ENCODE measurements at regions not wholly inside any gene's neighbourhood (a gene's known extent, or its start where the extent isn't known, plus 50 kb on each side); places are given as distances from the start of the nearest gene placed in this dataset.
"Not testable (repeated sequence)": the region's sequence is repeated elsewhere in the genome, so short reads cannot be mapped to it uniquely, and the experiment has no call there.

DNA sequence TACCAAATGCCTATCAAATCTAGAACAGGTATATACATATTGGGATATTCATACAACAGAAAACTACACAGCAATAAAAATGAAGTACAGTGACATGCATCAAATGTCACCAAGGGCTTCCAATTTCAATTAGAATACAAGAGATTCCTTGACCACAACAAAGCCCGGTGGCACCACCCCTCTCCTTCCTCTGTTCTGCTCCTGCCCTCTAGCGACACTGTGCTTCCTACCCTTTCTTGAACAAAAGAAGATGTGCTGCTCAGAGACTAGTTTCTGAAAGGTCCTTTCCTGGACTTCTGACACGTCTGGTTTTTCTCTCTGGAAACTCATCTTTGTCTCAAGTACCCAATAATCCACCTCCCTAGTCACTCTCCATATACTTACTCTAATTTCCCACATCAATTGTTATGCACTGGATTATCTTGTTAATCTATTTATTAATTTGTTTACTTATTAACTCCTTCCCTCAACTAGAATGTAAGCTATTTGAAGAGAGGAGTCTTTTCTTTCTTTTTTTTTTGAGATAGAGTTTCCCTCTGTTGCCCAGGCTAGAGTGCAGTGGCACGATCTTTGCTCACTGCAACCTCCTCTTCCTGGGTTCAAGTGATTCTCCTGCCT lies 70.4 kb upstream of the CTSV start:
- H3K27ac ChIP-seq (ENCODE audit: low read depth in 2 of 2, low read length in 2 of 2) = no peak overlapping the region
- H3K9me3 ChIP-seq (ENCODE audit: control insufficient read depth in 2 of 2, low read length in 2 of 2) = no peaks in the 10 kb centered on the region
- H3K27me3 ChIP-seq (ENCODE audit: control insufficient read depth in 2 of 2, insufficient read depth in 2 of 2, low read length in 2 of 2) = no peaks in the 10 kb centered on the region
- no peak overlapping the region for H3K9ac ChIP-seq (ENCODE audit: low read depth in 1 of 2, low read length in 2 of 2)
- no peaks in the 10 kb centered on the region for H3K4me1 ChIP-seq (ENCODE audit: control insufficient read depth in 2 of 2, insufficient read depth in 2 of 2, low read length in 2 of 2)
- H3K36me3 ChIP-seq (ENCODE audit: control insufficient read depth in 2 of 2, insufficient read depth in 2 of 2, low read length in 2 of 2) = no peaks in the 10 kb centered on the region
- H3K4me3 ChIP-seq (ENCODE audit: low read length in 2 of 2) = no peak overlapping the region

DNA sequence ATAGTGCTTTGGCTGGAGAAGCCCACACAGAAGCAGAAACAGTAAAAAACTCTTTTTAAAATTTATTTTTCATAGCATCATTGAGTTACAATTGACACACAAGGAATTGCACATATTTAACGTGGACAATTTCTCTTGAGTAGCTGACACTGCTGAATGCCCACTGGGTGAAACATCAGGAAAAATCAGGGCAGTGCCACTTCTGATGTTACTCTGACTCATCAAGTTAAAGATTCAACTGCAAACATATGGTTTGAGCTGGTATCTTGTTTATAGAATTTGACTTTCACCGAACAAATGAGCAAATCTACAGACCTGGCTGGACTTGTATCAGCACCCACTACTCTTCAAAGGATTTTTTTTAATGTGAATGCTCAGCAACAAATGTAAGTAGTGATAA lies 66.3 kb upstream of the CTSV start:
- H3K27me3 ChIP-seq (ENCODE audit: control insufficient read depth in 2 of 2, insufficient read depth in 2 of 2, low read length in 2 of 2); H3K36me3 ChIP-seq (ENCODE audit: control insufficient read depth in 2 of 2, insufficient read depth in 2 of 2, low read length in 2 of 2): not testable (repeated sequence)

GRCh38 chr9:97103613-97104383 lies 64.9 kb upstream of the CTSV start:
- not testable (repeated sequence) for H3K4me1 ChIP-seq (ENCODE audit: control insufficient read depth in 2 of 2, insufficient read depth in 2 of 2, low read length in 2 of 2); H3K36me3 ChIP-seq (ENCODE audit: control insufficient read depth in 2 of 2, insufficient read depth in 2 of 2, low read length in 2 of 2); H3K27ac ChIP-seq (ENCODE audit: low read depth in 2 of 2, low read length in 2 of 2); H3K27me3 ChIP-seq (ENCODE audit: control insufficient read depth in 2 of 2, insufficient read depth in 2 of 2, low read length in 2 of 2); H3K9ac ChIP-seq (ENCODE audit: low read depth in 1 of 2, low read length in 2 of 2); H3K9me3 ChIP-seq (ENCODE audit: control insufficient read depth in 2 of 2, low read length in 2 of 2); H3K4me3 ChIP-seq (ENCODE audit: low read length in 2 of 2)

More for the DNA sequence above, 66.3 kb upstream of the CTSV start:
- not testable (repeated sequence) for H3K9me3 ChIP-seq (ENCODE audit: control insufficient read depth in 2 of 2, low read length in 2 of 2); H3K4me3 ChIP-seq (ENCODE audit: low read length in 2 of 2); H3K4me1 ChIP-seq (ENCODE audit: control insufficient read depth in 2 of 2, insufficient read depth in 2 of 2, low read length in 2 of 2); H3K9ac ChIP-seq (ENCODE audit: low read depth in 1 of 2, low read length in 2 of 2); H3K27ac ChIP-seq (ENCODE audit: low read depth in 2 of 2, low read length in 2 of 2)

- not testable (repeated sequence) for H3K4me1 ChIP-seq (ENCODE audit: control insufficient read depth in 2 of 2, insufficient read depth in 2 of 2, low read length in 2 of 2); H3K9ac ChIP-seq (ENCODE audit: low read depth in 1 of 2, low read length in 2 of 2); H3K27me3 ChIP-seq (ENCODE audit: control insufficient read depth in 2 of 2, insufficient read depth in 2 of 2, low read length in 2 of 2); H3K9me3 ChIP-seq (ENCODE audit: control insufficient read depth in 2 of 2, low read length in 2 of 2); H3K36me3 ChIP-seq (ENCODE audit: control insufficient read depth in 2 of 2, insufficient read depth in 2 of 2, low read length in 2 of 2); H3K4me3 ChIP-seq (ENCODE audit: low read length in 2 of 2); H3K27ac ChIP-seq (ENCODE audit: low read depth in 2 of 2, low read length in 2 of 2)
These were observed 60.6 kb upstream of the CTSV start for GRCh38 chr9:97099540-97099939.

DNA sequence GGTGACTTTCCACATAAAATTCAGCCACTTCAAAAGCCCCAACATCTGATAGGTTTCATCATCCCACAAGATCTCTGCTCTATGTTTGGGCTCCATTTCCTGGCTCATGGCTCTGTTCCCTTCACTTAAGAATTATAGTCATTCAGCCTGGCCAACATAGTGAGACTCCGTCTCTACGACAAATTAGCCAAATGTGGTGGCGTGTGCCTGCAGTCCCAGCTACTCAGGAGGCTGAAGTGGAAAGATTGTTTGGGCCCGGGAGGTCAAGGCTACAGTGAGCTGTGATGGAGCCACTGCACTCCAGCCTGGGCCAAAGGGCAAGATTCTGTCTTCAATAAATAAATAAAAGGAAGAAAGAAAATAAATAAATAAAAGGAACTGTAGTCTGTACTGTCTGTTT lies 57.9 kb upstream of the CTSV start:
- Histone ChIP-seq H3K9me3 (ENCODE audit: control insufficient read depth in 2 of 2, low read length in 2 of 2) (no peaks in the 10 kb centered on the region), H3K9ac (ENCODE audit: low read depth in 1 of 2, low read length in 2 of 2) (no peak overlapping the region), H3K4me3 (ENCODE audit: low read length in 2 of 2) (no peak overlapping the region), H3K27ac (ENCODE audit: low read depth in 2 of 2, low read length in 2 of 2) (no peak overlapping the region), H3K4me1 (ENCODE audit: control insufficient read depth in 2 of 2, insufficient read depth in 2 of 2, low read length in 2 of 2) (no peaks in the 10 kb centered on the region), H3K36me3 (ENCODE audit: control insufficient read depth in 2 of 2, insufficient read depth in 2 of 2, low read length in 2 of 2) (no peaks in the 10 kb centered on the region), H3K27me3 (ENCODE audit: control insufficient read depth in 2 of 2, insufficient read depth in 2 of 2, low read length in 2 of 2) (no peaks in the 10 kb centered on the region)

DNA sequence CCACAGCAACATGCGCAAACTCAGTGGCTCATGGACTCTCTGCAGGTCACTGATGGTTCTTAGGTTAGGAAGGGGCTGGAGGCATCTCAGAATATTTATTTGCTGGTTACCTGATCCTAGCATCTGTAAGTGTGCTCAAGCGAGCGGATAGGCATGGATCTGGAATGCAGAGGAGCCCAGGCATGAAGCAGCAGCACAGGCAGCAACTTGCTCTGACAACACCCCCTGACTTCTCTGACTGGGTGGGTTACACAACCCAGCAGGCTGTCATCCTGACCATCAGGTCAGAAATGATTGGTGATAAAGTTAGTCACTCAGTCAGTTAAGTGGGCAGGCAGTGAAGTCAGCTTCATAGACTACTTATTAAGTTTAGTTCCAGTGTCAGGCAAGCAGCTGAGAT lies 50.4 kb upstream of the CTSV start:
- not testable (repeated sequence) for H3K36me3 ChIP-seq (ENCODE audit: control insufficient read depth in 2 of 2, insufficient read depth in 2 of 2, low read length in 2 of 2); H3K9ac ChIP-seq (ENCODE audit: low read depth in 1 of 2, low read length in 2 of 2); H3K4me3 ChIP-seq (ENCODE audit: low read length in 2 of 2); H3K27ac ChIP-seq (ENCODE audit: low read depth in 2 of 2, low read length in 2 of 2); H3K9me3 ChIP-seq (ENCODE audit: control insufficient read depth in 2 of 2, low read length in 2 of 2); H3K4me1 ChIP-seq (ENCODE audit: control insufficient read depth in 2 of 2, insufficient read depth in 2 of 2, low read length in 2 of 2); H3K27me3 ChIP-seq (ENCODE audit: control insufficient read depth in 2 of 2, insufficient read depth in 2 of 2, low read length in 2 of 2)
